DND-41 (cell line): ENCODE measurements at regions not wholly inside any gene's neighbourhood (a gene's known extent, or its start where the extent isn't known, plus 50 kb on each side); places are given as distances from the start of the nearest gene placed in this dataset.

ENCODE experiments used
- ATAC-seq: fragments of 200-7000 bp; cut with Tn5 transposase; 3 replicates; pipeline ENCODE4 v1.9.1; 2021; ENCODE audit warnings: low read depth; ENCODE audit not compliant: insufficient read depth
- DNase-seq: peaks from one replicate; pipeline ENCODE4 v3.0.0-alpha.2; 2020
- H2AFZ ChIP-seq: 2 replicates; pipeline ENCODE4 v1.6.0; 2012; ENCODE audit warnings: low read depth, low read length
- H3K27ac ChIP-seq: 2 replicates; pipeline ENCODE4 v1.5.1; 2012; ENCODE audit warnings: low read length, inconsistent platforms
- H3K27me3 ChIP-seq: fragments of 200-600 bp; sonication (generic); 2 replicates; pipeline ENCODE4 v1.6.0; 2012; ENCODE audit warnings: low read length, mild to moderate bottlenecking, inconsistent platforms; ENCODE audit not compliant: insufficient read depth, poor library complexity
- H3K36me3 ChIP-seq: 2 replicates; pipeline ENCODE4 v1.5.1; 2012; ENCODE audit warnings: low read length, inconsistent platforms; ENCODE audit not compliant: insufficient read depth
- H3K4me1 ChIP-seq: 2 replicates; pipeline ENCODE4 v1.5.1; 2012; ENCODE audit warnings: mild to moderate bottlenecking, low read length; ENCODE audit not compliant: insufficient read depth
- H3K4me2 ChIP-seq: 2 replicates; pipeline ENCODE4 v1.6.0; 2012; ENCODE audit warnings: mild to moderate bottlenecking, moderate library complexity, low read length, inconsistent platforms; ENCODE audit not compliant: insufficient read depth
- H3K4me3 ChIP-seq, 2 experiments: fragments of 200-600 bp in 1 of 2; shearing (Covaris generic) in 1 of 2; 2 replicates each; pipeline ENCODE4 v1.5.1; 2012 to 2016; ENCODE audit warnings: inconsistent platforms in 2 of 2, low read length in 2 of 2, mild to moderate bottlenecking in 2 of 2, low read depth in 1 of 2, moderate library complexity in 1 of 2
- H3K79me2 ChIP-seq: 2 replicates; pipeline ENCODE4 v1.6.0; 2012; ENCODE audit warnings: low read length, inconsistent platforms; ENCODE audit not compliant: insufficient read depth
- H3K9ac ChIP-seq: 2 replicates; pipeline ENCODE4 v1.6.0; 2012; ENCODE audit warnings: low read depth, mild to moderate bottlenecking, inconsistent platforms, low read length, moderate library complexity
- H3K9me3 ChIP-seq: 2 replicates; pipeline ENCODE4 v1.5.1; 2012; ENCODE audit warnings: low read length, moderate library complexity, mild to moderate bottlenecking, inconsistent platforms; ENCODE audit not compliant: insufficient read depth, severe bottlenecking
- H4K20me1 ChIP-seq: 2 replicates; pipeline ENCODE4 v1.6.0; 2012; ENCODE audit warnings: low read length; ENCODE audit not compliant: insufficient read depth
- EZH2 ChIP-seq: IDR thresholded peaks from 3 replicates; pipeline ENCODE4 v1.6.1; 2012; ENCODE audit warnings: borderline replicate concordance, low read depth, mild to moderate bottlenecking, moderate library complexity, low read length, inconsistent platforms; ENCODE audit not compliant: severe bottlenecking
- TF ChIP-seq, protein P1 (sequence below): IDR thresholded peaks from 2 replicates; pipeline ENCODE4 v1.5.1; 2012; ENCODE audit warnings: borderline replicate concordance, low read length, moderate library complexity, mild to moderate bottlenecking; ENCODE audit not compliant: poor library complexity, severe bottlenecking; ENCODE audit errors: extremely low read depth

DNA sequence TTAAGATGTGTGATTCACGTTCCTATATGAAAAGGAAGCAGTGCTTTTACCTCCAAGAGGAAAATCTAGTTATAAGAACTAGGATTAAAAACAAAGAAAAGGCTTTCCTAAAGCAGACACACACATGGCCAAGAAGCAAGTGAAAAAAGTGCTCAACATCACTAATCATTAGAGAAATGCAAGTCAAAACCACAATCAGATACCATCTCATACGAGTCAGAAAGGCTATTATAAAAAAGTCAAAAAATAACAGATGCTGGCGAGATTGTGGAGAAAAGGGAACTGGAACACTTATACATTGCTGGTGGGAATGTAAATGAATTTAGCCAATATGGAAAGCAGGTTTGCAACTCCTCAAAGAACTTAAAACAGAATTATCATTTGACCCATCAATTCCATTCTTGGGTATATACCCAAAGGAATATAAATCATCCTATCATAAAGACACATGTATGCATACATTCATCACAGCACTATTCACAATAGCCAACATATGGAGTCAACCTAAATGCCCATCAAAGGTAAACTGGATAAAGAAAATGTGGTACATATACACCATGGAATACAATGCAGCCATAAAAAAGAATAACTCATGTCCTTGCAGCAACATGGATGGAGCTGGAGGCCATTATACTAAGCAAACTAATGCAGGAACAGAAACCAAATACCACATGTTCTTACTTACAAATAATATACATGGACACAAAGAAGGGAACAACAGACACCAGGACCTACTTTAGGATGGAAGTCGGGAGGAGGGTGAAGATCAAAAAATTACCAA lies 285.3 kb downstream of the RAD51AP2 start:
- ATAC-seq (no peak), DNase-seq (no peak)
- TF ChIP-seq EZH2, result no peak
- TF ChIP-seq, protein P1, sequence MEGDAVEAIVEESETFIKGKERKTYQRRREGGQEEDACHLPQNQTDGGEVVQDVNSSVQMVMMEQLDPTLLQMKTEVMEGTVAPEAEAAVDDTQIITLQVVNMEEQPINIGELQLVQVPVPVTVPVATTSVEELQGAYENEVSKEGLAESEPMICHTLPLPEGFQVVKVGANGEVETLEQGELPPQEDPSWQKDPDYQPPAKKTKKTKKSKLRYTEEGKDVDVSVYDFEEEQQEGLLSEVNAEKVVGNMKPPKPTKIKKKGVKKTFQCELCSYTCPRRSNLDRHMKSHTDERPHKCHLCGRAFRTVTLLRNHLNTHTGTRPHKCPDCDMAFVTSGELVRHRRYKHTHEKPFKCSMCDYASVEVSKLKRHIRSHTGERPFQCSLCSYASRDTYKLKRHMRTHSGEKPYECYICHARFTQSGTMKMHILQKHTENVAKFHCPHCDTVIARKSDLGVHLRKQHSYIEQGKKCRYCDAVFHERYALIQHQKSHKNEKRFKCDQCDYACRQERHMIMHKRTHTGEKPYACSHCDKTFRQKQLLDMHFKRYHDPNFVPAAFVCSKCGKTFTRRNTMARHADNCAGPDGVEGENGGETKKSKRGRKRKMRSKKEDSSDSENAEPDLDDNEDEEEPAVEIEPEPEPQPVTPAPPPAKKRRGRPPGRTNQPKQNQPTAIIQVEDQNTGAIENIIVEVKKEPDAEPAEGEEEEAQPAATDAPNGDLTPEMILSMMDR, result no peak
- Histone ChIP-seq H3K9ac (no peak overlapping the region), H3K4me1 (no peaks in the 10 kb centered on the region), H3K4me2 (no peak overlapping the region), H2AFZ (no peak overlapping the region), H3K4me3 (no peak overlapping the region), H4K20me1 (no peaks in the 10 kb centered on the region), H3K27me3 (no peaks in the 10 kb centered on the region), H3K79me2 (no peaks in the 10 kb centered on the region), H3K36me3 (no peaks in the 10 kb centered on the region), H3K27ac (no peak overlapping the region), H3K9me3 (no peaks in the 10 kb centered on the region)

DNA sequence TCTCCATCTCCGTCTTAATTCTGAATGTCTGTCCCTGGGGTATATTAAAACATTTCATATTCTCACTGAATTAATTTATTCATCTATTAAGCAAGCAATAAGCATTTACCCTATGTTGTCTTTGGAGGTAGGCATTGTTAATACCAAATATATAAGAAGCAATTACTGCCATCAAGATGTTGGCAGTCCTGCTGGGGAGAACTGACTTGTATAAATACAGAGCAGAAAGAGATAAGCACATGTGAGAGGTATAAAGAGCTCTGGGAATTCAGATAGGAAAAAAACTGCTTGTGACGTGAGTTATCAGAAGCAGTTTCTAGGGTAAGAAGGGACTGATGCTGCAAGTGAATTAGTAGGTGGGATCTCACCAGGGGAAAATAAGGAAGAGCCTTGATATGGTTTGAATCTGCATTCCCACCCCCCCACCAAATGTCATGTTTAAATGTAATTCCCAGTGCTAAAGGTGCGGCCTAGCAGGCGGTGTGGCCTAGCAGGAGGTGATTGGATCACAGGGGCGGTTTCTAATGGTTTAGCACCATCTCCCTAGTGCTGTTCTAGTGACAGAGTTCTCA lies 286.8 kb downstream of the RAD51AP2 start:
- H4K20me1 ChIP-seq, result no peaks in the 10 kb centered on the region
- no peak overlapping the region for H3K4me3 ChIP-seq
- no peak overlapping the region for H3K4me2 ChIP-seq
- ATAC-seq, result no peak
- H3K79me2 ChIP-seq, result no peaks in the 10 kb centered on the region
- no peak for DNase-seq
- no peaks in the 10 kb centered on the region for H3K4me1 ChIP-seq
- no peaks in the 10 kb centered on the region for H3K9me3 ChIP-seq
- H3K27ac ChIP-seq, result no peak overlapping the region
- H2AFZ ChIP-seq, result no peak overlapping the region
- H3K36me3 ChIP-seq, result no peaks in the 10 kb centered on the region
- H3K9ac ChIP-seq, result no peak overlapping the region
- TF ChIP-seq EZH2, result no peak
- TF ChIP-seq, protein P1, result no peak
- H3K27me3 ChIP-seq, result no peaks in the 10 kb centered on the region

DNA sequence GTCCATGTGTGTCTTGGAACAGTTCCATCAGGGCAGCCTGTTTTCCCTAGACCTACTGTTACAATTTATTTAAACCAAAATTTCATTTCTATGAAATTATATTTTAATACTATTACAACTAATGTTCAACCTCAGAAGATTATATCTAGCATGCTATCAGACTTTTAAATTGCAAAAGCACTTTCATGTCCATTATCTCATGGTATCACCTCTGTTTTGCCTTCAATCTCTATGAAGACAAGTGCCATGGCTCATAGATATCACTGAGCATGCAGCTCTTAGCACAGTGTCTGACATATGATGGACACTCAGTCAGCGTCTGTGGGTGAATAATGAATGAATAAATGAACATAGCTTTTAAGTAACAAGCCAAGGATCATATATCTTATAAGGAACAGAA lies 288.8 kb downstream of the RAD51AP2 start:
- Histone ChIP-seq H3K9me3 (no peaks in the 10 kb centered on the region), H3K4me2 (no peak overlapping the region)

DNA sequence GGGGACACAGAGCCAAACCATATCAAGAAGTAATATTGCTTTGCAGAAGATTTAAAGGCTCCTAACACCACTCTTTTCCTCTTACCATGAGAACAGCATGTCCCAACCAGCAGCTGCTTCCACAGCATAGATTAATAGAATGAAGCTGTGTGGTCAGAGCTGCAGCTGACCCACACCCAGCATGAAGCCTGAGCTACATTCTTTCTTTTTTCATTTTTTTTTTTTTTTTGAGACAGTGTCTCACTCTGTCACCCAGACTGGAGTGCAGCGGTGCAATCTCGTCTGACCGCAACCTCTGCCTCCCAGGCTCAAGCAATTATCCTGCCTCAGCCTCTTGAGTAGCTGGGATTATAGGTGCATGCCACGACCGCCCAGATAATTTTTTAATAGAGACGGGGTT lies 289.8 kb downstream of the RAD51AP2 start:
- H4K20me1 ChIP-seq, result no peaks in the 10 kb centered on the region
- H3K9ac ChIP-seq, result no peak overlapping the region
- no peak overlapping the region for H2AFZ ChIP-seq
- no peak for TF ChIP-seq EZH2
- TF ChIP-seq, protein P1, result no peak
- H3K4me2 ChIP-seq, result no peak overlapping the region
- no peaks in the 10 kb centered on the region for H3K27me3 ChIP-seq
- H3K4me3 ChIP-seq, result no peak overlapping the region
- H3K9me3 ChIP-seq, result no peaks in the 10 kb centered on the region
- H3K4me1 ChIP-seq, result no peaks in the 10 kb centered on the region
- H3K36me3 ChIP-seq, result no peaks in the 10 kb centered on the region
- DNase-seq (no peak), ATAC-seq (no peak)
- H3K79me2 ChIP-seq, result no peaks in the 10 kb centered on the region
- H3K27ac ChIP-seq, result no peak overlapping the region

More for the DNA sequence above, 288.8 kb downstream of the RAD51AP2 start:
- Histone ChIP-seq H3K4me1 (no peaks in the 10 kb centered on the region), H4K20me1 (no peaks in the 10 kb centered on the region), H3K4me3 (no peak overlapping the region), H3K36me3 (no peaks in the 10 kb centered on the region), H3K9ac (no peak overlapping the region), H3K27me3 (no peaks in the 10 kb centered on the region), H3K79me2 (no peaks in the 10 kb centered on the region), H2AFZ (no peak overlapping the region), H3K27ac (no peak overlapping the region)
- no peak for ATAC-seq
- DNase-seq, result no peak
- TF ChIP-seq EZH2, result no peak
